HG03159 (cell line): ENCODE measurements at regions not wholly inside any gene's neighbourhood (a gene's known extent, or its start where the extent isn't known, plus 50 kb on each side); places are given as distances from the start of the nearest gene placed in this dataset.

Experiments used
- ATAC-seq: cut with Tn5 transposase; IDR thresholded peaks from one replicate; pipeline ENCODE4 v1.9.1; 2021; ENCODE audit warnings: mild to moderate bottlenecking, moderate library complexity; ENCODE audit not compliant: unreplicated experiment

DNA sequence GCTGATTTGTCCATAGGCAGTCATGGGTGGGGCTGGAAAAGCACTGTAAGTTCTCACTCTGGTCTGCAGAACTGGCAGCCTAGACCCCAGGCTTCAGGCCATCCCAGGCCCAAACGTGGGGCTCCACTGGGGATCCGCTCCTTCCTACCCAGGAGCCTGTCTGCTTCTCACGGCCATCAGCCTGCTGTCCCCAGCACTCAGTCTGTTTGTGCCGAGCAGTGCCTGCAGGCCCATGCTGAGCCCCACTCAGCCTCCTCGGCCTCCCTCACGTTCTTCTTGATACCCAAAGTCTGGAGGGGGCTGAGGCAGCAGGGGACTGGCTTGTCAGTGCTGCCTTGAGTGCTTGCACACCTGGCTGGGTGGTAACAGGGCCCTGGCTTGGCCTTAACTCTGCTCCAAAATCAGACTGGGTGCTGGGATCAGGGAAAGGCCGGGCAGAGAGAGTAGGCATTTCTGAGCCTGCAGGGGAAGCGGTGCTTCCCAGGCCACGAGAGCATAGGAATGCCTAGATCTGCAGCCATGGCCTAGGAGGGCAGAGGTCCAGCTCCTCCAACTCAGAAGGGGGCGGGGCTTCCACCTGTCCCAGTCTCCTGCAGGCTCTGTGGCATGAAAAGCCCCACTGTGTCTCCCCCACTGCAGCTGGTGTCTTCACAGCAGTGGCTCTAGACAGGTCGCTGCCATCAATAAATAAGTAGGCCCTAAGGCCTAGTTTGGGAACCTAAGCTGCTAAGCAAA lies 772.4 kb upstream of the FBXO33 start:
- no peak for ATAC-seq

DNA sequence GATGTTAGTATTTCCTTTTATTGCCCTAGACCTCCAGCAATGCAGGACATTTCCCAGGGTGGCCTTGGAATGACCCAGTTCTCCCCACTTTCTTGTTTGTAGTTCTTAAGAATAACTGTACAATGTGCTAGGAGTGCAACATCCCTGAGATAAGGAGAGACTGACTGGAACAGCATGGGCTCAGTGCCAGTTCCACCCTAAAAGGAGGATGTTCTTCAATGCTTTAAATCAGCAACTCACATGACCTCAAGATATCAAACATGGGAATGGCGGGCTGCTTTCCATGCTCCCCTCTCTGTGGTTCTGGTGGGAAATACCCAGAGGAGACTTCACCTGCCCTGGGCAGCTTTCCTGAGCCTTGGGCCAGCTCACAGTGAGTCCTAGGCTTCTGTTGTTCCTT lies 766.9 kb upstream of the FBXO33 start:
- ATAC-seq, result no peak

DNA sequence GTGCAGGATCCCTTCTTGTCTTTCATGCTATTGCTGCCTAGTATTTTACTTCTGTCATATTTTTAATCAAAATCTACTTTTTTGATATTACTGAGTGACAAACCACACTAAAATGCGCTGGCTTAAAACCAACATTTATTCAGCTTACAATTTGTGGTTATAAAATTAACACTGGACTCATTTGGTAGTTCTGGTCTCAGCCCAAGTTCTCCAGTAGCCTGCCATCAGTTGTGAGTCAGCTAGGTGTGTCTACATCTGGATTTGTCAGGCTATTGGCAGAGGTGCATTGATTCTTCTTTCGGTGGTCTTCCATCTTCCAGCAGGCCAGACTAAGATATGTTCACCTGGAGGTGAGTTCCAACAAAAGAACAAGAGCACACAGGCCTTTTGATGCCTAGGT lies 765.1 kb upstream of the FBXO33 start:
- no peak for ATAC-seq

DNA sequence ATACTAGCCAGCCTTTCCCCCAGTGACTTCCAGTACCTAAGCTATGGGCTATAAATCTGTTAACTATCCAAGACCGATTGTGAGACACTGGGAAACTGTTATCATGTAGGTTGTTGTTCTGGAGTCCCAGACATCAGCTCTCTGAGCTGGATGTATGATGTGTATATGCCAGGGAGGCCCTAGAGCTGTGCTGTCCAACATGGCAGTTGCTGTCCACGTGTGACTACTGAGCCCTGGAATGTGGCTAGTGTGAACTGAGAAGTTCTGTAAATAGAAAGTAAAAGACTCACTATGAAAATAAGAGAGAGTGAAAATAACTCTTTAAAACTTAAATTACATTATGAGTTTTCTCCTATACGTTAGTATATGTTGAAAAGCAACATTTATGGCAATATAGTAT lies 755.8 kb upstream of the FBXO33 start:
- no peak for ATAC-seq

DNA sequence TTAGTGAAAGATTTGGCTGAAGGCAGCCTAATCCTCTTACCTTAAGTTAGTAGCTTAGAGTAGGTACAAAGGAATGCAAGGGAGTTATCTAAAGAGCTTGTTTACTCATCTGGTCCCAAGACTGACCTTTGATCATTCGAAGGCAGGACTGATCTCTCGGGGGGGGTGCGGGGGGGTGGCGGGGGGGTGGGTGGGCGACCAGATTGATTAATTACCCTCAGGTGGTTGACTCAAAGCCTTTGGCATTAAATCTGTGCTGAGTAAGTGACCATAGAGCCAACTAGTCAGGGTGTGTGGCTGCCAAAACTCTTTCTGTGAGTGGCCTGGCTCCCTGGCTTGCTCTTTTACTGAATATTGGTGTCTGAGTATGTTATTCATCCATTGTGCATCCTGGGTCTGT lies 731.9 kb upstream of the FBXO33 start:
- ATAC-seq, result no peak

DNA sequence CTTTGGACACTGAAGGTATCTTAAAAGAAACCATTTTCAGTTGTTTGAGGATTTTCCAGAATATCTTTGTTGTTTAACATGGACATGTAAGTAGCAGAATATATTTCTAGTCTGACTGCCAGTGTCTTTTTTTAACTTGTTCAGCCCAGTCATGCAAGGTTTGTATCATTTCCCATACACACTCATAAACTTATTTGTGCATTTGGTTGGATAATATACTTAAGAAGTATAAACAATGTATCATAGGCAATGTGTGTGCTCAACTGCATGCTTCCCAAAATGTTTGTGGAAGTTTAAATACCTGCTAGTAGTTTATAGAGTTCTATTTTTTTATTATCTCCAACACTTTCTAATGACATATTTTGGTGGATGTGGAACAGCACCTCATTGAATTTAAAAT lies 707.4 kb upstream of the FBXO33 start:
- ATAC-seq, result no peak

DNA sequence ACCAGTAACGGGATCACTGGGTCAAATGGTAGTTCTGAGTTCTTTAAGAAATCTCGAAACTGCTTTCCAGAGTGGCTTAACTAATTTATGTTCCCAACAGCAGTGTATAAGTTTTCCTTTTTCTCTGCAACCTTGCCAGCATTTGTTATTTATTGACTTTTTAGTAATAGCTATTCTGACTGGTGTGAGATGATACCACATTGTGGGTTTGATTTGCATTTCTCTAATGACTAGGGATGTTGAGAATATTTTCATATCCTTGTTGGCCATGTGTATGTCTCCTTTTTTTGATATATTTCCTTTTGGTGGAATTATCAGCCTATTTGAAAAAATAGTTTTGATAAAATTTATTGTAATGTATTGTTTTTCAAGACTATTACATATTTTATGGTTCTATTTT lies 701.2 kb upstream of the FBXO33 start:
- no peak for ATAC-seq

DNA sequence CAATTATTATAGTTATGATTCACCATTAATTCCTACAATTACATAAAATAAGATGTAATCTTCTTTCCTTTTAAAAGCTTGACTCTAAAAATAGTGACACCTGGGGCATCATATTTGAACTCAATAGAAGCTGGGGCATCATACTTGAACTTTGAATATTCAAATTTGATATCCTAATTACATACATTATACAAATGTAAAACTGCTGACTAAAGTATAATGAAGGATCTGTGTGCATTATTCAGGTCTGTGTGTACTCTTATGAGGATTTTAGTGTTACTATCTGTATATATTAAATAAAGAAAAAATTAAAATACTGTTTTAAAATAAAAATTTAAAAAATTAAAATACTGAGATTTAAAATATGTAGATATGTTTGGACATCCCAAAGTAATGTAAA lies 696.9 kb upstream of the FBXO33 start:
- no peak for ATAC-seq

DNA sequence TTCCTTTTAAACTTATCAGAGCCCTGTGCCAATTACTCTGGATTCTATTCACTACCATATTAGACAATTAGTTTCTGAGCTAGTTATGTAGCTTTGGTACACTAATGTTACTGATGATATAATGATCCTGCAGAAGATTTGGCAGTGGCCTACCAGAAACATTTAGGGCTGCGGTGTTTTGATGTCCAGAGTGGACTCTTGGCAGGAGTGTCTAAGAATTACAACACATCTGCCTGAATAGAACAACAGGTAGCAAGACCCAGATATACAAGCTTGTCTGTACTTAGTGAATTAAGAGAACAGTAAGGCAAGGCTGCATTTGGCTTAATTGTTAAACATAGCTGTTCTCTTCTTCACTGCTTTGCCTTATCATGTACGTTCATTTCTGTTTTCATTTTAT lies 691.6 kb upstream of the FBXO33 start:
- ATAC-seq, result no peak

DNA sequence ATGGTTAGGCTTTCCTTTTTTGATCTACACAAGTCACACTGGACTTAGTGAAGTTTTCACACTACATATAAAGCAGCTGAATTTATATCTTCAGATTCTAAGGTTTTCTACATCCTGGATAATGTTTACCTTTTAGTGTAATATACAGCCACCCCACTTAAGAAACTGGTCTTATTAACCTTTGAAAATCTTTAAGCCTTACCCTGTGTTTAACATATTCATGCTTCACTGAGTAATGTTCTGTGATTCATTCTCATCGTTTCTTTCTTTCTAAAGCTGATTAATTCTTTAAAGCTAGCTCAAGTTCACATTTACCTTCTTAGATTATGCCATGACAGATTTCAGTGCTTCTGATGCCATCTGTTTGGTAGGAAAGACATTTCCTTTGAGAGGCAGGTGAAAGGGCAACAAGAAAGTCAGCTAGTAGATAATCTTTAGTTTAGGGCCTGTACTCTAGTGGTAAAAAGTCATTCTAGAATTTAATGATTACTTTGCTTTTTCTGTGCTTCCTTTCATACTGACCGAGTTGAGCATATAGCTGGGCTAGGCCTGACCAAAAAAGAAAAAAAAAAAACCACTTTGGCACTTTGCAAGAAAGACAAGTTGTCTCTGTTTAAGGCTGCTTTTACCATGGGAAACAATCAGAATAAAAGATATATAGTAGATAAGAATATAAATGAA lies 690.9 kb upstream of the FBXO33 start:
- no peak for ATAC-seq

DNA sequence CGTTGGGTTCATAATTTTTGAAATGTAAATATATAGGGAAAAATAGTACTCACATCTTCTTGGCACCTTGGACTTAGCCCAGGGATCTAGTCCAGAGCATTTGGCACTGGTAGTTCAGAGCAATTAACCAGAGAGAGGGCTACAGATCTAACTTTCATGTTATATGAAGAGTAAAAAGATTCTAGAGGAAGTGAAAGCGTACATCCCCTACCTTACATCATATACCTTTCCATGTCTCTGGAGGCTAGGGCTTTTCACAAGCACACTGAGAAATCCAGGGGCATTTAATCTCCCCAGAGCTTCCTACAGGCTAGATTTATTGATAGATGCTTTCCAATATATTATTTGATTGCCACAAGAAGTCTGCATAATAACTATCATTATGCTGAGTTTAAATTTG lies 687.5 kb upstream of the FBXO33 start:
- ATAC-seq, result no peak

DNA sequence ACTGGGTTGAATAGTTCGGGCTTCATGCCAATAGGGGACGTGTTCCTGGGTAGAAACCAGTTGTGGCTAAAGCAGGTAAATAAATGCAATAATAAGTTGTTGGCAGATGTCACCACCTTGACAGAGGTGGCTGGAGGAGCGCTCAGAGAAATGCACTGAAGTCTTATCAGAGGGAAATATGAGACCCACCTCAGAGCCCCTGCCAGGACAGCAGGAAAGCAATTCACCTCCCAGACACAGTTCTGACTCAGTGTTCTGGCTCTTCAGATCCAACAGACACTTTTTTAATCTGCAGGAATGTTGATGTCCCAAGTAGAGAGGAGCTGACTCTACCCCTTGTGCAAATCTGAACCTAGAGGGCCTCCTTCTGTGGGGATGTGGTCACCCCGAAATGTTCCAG lies 687.1 kb upstream of the FBXO33 start:
- ATAC-seq, result no peak

DNA sequence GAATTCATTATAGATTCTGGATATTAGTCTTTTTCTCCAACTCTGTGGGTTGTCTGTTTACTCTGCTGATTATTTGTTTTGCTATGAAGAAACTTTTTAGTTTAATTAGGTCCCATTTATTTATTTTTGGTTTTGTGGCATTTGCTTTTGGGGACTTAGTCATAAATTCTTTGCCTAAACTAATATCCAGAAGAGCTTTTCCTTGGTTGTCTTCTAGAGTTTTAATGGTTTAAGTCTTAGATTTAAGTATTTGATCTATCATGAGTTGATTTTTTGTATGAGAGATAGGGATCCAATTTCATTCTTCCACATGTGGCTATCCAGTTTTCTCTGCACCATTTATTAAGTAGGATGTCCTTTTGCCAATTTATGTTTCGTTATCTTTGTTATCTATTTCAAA lies 683.4 kb upstream of the FBXO33 start:
- no peak for ATAC-seq

DNA sequence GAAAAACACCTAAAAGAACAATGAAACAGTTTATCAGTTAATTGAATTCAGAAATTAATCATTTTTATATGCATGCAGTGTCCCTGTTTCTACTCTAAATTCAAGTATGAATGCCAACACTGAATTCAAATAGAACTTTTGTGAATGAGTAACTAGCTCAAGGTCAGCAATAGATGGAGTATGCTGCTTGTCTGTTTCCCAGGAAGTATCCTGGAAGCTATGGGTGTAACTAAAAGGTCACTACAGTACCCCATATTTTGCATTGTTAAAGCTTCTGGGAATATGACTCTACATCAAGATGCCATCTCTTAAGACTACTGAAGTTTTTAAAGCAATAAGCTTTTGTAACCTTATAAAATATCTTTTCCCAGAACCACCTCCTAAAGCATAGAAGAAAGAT lies 681.4 kb upstream of the FBXO33 start:
- ATAC-seq, result no peak

DNA sequence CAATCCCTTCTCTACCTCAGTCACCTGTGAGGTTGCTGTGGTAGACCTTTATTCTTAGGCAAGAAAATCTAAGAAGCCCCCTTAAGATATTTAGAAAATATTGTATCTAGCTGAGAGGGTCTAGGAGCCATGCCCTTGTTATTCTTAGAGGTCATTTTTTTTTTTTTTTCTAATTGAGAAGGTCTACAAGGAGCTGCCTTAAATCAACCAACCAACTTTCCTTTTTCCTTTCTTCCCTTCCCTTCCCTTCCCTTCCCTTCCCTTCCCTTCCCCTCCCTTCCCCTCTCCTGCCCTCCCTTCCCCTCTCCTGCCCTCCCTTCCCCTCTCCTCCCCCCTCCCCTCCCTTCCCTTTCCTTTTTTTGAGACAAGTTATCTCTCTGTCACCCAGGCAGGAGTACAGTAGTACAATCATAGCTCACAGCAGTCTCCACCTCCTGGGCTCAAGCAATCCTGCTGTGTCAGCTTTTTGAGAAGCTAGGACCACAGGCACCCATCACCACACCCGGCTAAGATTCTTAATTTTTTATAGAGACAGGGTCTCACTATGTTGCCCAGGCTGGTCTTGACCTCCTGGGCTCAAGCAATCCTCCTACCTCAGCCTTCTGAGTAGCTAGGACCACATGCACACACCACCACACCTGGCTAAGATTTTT lies 668.4 kb upstream of the FBXO33 start:
- ATAC-seq, result no peak

DNA sequence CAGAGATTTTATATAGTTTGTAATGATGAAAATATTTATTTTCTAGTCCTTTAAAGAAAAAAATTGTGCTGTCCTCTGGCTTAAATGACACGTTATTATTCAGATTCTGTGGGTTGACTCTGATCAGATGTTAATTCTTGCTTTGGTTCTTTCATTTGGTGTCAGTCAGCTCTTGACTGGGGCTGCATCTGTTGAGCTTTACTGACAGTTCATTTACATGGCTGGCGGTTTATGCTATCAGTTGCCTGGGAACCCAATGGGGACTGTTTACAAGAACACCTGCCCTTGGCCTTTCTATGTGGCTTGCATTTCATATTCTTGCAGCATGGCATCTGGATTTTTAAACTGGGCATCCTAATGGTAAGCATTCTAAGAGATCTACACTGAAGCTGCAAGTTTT lies 667.1 kb upstream of the FBXO33 start:
- no peak for ATAC-seq

DNA sequence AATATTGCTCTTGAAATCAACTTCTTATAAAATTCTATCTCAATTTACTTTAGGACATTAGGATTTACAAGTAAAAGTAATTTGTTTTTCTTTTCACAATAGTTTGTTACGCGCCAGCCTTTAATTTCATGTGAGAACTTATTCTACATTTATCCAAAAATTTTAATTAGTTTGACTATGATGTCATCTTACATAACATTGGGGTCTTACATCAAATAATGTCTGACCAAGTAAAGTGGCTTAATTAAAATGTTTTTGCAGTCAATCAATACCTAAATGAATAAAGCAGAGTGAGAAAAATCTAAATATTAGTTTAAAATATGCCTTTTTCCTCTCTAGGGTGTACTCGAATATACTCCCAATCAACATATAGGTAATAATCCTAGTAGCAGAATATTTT lies 666.2 kb upstream of the FBXO33 start:
- ATAC-seq, result no peak

DNA sequence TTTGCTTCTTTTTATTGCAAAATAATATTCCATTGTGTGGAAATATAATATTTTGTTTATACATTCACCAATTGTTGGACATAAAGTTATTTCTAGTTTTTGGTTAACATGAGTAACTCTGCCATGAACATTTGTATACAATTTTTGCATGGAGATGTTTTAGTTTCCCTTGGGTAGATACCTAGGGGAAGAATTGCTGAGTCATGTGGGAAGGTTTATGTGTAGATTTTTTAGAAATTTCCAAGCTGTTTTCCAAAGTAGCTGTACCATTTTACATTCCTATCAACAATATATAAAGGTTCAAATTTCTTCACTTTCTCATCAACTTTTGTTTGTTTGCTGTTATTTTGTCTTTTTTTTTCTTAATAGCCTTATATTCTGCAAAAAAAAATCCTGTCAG lies 664.7 kb upstream of the FBXO33 start:
- no peak for ATAC-seq

DNA sequence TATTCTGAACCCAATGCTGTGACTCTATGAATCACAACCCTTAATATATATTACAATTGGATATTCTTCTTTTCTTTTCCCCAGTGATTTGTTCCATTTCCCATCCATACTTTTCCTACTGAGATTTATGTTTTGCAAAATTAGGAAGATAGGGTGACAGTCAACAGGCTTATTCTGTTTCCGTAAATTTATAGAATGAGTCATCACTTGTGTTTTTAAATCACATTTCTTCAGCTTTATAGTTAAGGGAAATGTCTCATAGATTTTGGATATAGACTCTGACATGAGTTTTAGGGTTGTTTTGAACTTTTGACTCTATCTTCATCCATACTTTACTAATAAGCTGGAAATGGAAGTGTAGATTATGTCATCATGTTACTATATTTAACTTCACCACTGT lies 661.6 kb upstream of the FBXO33 start:
- no peak for ATAC-seq

DNA sequence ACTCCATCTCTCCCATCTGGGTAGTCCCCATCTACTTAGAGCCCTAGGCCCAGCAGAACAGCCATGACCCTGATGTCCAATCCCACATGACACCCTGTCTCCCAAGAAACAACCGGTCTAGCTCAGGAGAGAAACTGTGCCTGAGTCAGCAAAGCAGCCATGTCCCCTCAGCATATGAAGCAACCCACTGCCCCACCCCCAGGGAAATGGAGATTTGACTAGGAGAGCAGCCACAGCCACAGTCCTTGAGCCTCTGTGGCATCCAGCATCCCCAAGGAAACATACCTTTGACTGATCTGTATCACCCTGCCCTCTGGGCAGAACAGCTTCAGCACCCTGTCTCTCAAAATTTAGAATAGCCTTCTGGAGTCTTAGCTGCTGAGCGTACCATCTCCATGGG lies 641.9 kb upstream of the FBXO33 start:
- ATAC-seq, result no peak

DNA sequence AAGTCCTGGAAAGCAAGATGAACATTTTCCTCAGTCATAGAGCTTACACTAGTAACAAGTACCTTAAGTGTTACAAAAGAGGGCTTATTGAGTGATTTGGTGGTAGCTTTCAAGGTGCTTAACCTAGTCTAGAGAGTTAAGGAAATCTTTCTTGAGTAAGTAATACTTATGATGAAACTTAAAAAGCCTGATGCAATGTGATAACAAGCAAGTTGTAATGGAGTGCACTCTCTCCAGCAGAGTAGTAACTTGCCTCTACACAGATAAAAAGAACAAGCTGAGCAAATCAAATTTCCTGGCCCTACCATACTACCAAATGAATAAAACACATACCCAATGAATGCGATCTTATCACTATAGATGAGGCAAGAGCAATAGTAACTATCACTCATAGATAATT lies 639.9 kb upstream of the FBXO33 start:
- ATAC-seq, result no peak
